HPDE6-E6E7 (cell line): ENCODE measurements at regions not wholly inside any gene's neighbourhood (a gene's known extent, or its start where the extent isn't known, plus 50 kb on each side); places are given as distances from the start of the nearest gene placed in this dataset.
"Not testable (repeated sequence)": the region's sequence is repeated elsewhere in the genome, so short reads cannot be mapped to it uniquely, and the experiment has no call there.

Experiments
- DNase-seq: peaks from one replicate; pipeline ENCODE4 v3.0.0; 2011; ENCODE audit warnings: missing footprints; ENCODE audit errors: extremely low spot score

GRCh38 chr4:55696424-55696823, 60.3 kb upstream of the NMU start:
- DNase-seq: not testable (repeated sequence)

- DNase-seq: no peak
Observed at GRCh38 chr4:55706541-55706940, 70.4 kb upstream of the NMU start.

GRCh38 chr4:55707507-55707906, 71.4 kb upstream of the NMU start:
- no peak for DNase-seq

- not testable (repeated sequence) for DNase-seq
Observed at GRCh38 chr4:55707991-55708390, 71.9 kb upstream of the NMU start.

- not testable (repeated sequence) for DNase-seq
Observed at GRCh38 chr4:55712835-55713234, 76.7 kb upstream of the NMU start.

- DNase-seq: no peak
Observed at GRCh38 chr4:55721651-55722050, 85.6 kb upstream of the NMU start.

- no peak for DNase-seq
Observed at GRCh38 chr4:55722132-55722531, 86.0 kb upstream of the NMU start.

- DNase-seq: no peak
Observed at GRCh38 chr4:55723403-55723802, 87.3 kb upstream of the NMU start.

GRCh38 chr4:55725057-55725456, 89.0 kb upstream of the NMU start:
- no peak for DNase-seq

GRCh38 chr4:55727746-55728145, 91.6 kb upstream of the NMU start:
- DNase-seq: no peak

GRCh38 chr4:55729351-55730279, 90.0 kb upstream of the EXOC1L start:
- no peak for DNase-seq

GRCh38 chr4:55730280-55730931, 89.2 kb upstream of the EXOC1L start:
- no peak for DNase-seq

- no peak for DNase-seq
Observed at GRCh38 chr4:55731959-55732358, 87.6 kb upstream of the EXOC1L start.

- no peak for DNase-seq
Observed at GRCh38 chr4:55732864-55733263, 86.7 kb upstream of the EXOC1L start.

GRCh38 chr4:55733932-55734331, 85.7 kb upstream of the EXOC1L start:
- peak; percentile 82 for DNase-seq

- DNase-seq: no peak
Observed at GRCh38 chr4:55736605-55737183, 82.9 kb upstream of the EXOC1L start.

- DNase-seq: no peak
Observed at GRCh38 chr4:55742655-55743202, 76.9 kb upstream of the EXOC1L start.

GRCh38 chr4:55744369-55744768, 75.2 kb upstream of the EXOC1L start:
- no peak for DNase-seq

- DNase-seq: no peak
Observed at GRCh38 chr4:55745014-55745413, 74.6 kb upstream of the EXOC1L start.

- no peak for DNase-seq
Observed at GRCh38 chr4:55747793-55748192, 71.8 kb upstream of the EXOC1L start.

GRCh38 chr4:55749666-55750065, 69.9 kb upstream of the EXOC1L start:
- DNase-seq: no peak

GRCh38 chr4:55752810-55753209, 66.8 kb upstream of the EXOC1L start:
- no peak for DNase-seq
